ENCODE measurements at regions not wholly inside any gene's neighbourhood (a gene's known extent, or its start where the extent isn't known, plus 50 kb on each side); places are given as distances from the start of the nearest gene placed in this dataset.

GRCh38 chr14:101217616-101218371 lies 314.3 kb upstream of the RTL1 start:
- TF ChIP-seq, protein P1, sequence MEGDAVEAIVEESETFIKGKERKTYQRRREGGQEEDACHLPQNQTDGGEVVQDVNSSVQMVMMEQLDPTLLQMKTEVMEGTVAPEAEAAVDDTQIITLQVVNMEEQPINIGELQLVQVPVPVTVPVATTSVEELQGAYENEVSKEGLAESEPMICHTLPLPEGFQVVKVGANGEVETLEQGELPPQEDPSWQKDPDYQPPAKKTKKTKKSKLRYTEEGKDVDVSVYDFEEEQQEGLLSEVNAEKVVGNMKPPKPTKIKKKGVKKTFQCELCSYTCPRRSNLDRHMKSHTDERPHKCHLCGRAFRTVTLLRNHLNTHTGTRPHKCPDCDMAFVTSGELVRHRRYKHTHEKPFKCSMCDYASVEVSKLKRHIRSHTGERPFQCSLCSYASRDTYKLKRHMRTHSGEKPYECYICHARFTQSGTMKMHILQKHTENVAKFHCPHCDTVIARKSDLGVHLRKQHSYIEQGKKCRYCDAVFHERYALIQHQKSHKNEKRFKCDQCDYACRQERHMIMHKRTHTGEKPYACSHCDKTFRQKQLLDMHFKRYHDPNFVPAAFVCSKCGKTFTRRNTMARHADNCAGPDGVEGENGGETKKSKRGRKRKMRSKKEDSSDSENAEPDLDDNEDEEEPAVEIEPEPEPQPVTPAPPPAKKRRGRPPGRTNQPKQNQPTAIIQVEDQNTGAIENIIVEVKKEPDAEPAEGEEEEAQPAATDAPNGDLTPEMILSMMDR (IDR thresholded peaks at IDR 0.05) = no peak
- no peak for TF ChIP-seq POLR2A (IDR thresholded peaks at IDR 0.05)
